GM23338 (cell line): ENCODE measurements at regions not wholly inside any gene's neighbourhood (a gene's known extent, or its start where the extent isn't known, plus 50 kb on each side); places are given as distances from the start of the nearest gene placed in this dataset.
A peak's percentile ranks its signal among the peaks of the same experiment; 100 is the strongest.

Experiments used
- ATAC-seq: fragments of 200-7000 bp; cut with Tn5 transposase; 3 replicates; pipeline ENCODE4 v1.9.1; 2020
- DNase-seq: peaks from one replicate; pipeline ENCODE4 v3.0.0-alpha.2; 2015; ENCODE audit warnings: low spot score
- H2AFZ ChIP-seq: fragments of 200-600 bp; sonication (generic); 2 replicates; pipeline ENCODE4 v1.8.0; 2016; ENCODE audit warnings: antibody characterized with exemption, mild to moderate bottlenecking, moderate library complexity
- H3F3A ChIP-seq: fragments of 200-600 bp; sonication (generic); replicated peaks from 2 replicates; pipeline ENCODE4 v1.8.0; 2017; ENCODE audit warnings: antibody characterized with exemption, mixed run types, low read depth
- H3K27ac ChIP-seq: fragments of 200-600 bp; sonication (generic); 2 replicates; pipeline ENCODE4 v1.6.1; 2016; ENCODE audit warnings: low read depth
- H3K27me3 ChIP-seq: fragments of 200-600 bp; sonication (generic); 2 replicates; pipeline ENCODE4 v1.8.0; 2016; ENCODE audit warnings: mild to moderate bottlenecking, mixed run types, moderate library complexity; ENCODE audit not compliant: insufficient read depth
- H3K36me3 ChIP-seq: fragments of 200-600 bp; sonication (generic); 2 replicates; pipeline ENCODE4 v1.8.0; 2016; ENCODE audit warnings: mild to moderate bottlenecking; ENCODE audit not compliant: insufficient read depth
- H3K4me1 ChIP-seq: fragments of 200-600 bp; sonication (generic); 2 replicates; pipeline ENCODE4 v1.8.0; 2016; ENCODE audit warnings: mild to moderate bottlenecking, moderate library complexity; ENCODE audit not compliant: insufficient read depth
- H3K4me2 ChIP-seq: fragments of 200-600 bp; sonication (generic); 2 replicates; pipeline ENCODE4 v1.7.1; 2017; ENCODE audit warnings: mixed run types
- H3K4me3 ChIP-seq: fragments of 200-600 bp; sonication (generic); 2 replicates; pipeline ENCODE4 v1.6.1; 2016; ENCODE audit warnings: mixed run types
- H3K79me2 ChIP-seq: fragments of 200-600 bp; sonication (generic); replicated peaks from 2 replicates; pipeline ENCODE4 v1.8.0; 2017; ENCODE audit warnings: mild to moderate bottlenecking; ENCODE audit not compliant: insufficient read depth
- H3K9me2 ChIP-seq: fragments of 200-600 bp; sonication (generic); 2 replicates; pipeline ENCODE4 v1.8.0; 2017; ENCODE audit not compliant: insufficient read depth
- H4K20me1 ChIP-seq: fragments of 200-600 bp; sonication (generic); replicated peaks from 2 replicates; pipeline ENCODE4 v1.8.0; 2017; ENCODE audit warnings: mild to moderate bottlenecking; ENCODE audit not compliant: insufficient read depth
- H3K27ac Mint-ChIP-seq: 2 replicates; pipeline ENCODE4 v1.8.0; 2020; ENCODE audit warnings: inconsistent platforms, mild to moderate bottlenecking, moderate library complexity, mixed read lengths
- H3K27me3 Mint-ChIP-seq: 3 replicates; pipeline ENCODE4 v1.8.0; 2022; ENCODE audit warnings: low read depth, mild to moderate bottlenecking, moderate library complexity, mixed read lengths, inconsistent platforms; ENCODE audit not compliant: insufficient read depth, poor library complexity
- H3K36me3 Mint-ChIP-seq: 3 replicates; pipeline ENCODE4 v1.8.0; 2021; ENCODE audit warnings: low read depth, mild to moderate bottlenecking, inconsistent platforms, moderate library complexity, mixed read lengths
- H3K4me1 Mint-ChIP-seq: 3 replicates; pipeline ENCODE4 v1.8.0; 2020; ENCODE audit warnings: mild to moderate bottlenecking, inconsistent platforms, mixed read lengths
- H3K4me3 Mint-ChIP-seq: 3 replicates; pipeline ENCODE4 v1.8.0; 2021; ENCODE audit warnings: moderate library complexity, mild to moderate bottlenecking, inconsistent platforms, mixed read lengths
- H3K9me3 Mint-ChIP-seq: 3 replicates; pipeline ENCODE4 v1.8.0; 2020; ENCODE audit warnings: moderate library complexity, mild to moderate bottlenecking, inconsistent platforms, mixed read lengths
- CREB1 ChIP-seq: fragments of 250-450 bp; sonication (Bioruptor Pico); IDR thresholded peaks from 2 replicates; pipeline ENCODE4 v1.5.0; 2020; ENCODE audit warnings: low read depth, mild to moderate bottlenecking, moderate library complexity
- EZH2phosphoT487 ChIP-seq: fragments of 200-600 bp; sonication (generic); IDR thresholded peaks from one replicate; pipeline ENCODE4 v1.8.1; 2018; ENCODE audit warnings: antibody characterized with exemption; ENCODE audit not compliant: unreplicated experiment
- JUNB ChIP-seq: IDR thresholded peaks from one replicate; pipeline ENCODE4 v1.6.1; 2016; ENCODE audit warnings: antibody characterized with exemption; ENCODE audit not compliant: unreplicated experiment
- NANOG ChIP-seq: IDR thresholded peaks from 2 replicates; pipeline ENCODE4 v1.6.1; 2016; ENCODE audit warnings: antibody characterized with exemption, borderline replicate concordance
- STAT1 ChIP-seq: IDR thresholded peaks from one replicate; pipeline ENCODE4 v1.6.1; 2016; ENCODE audit warnings: antibody characterized with exemption; ENCODE audit not compliant: unreplicated experiment
- ZNF114 ChIP-seq: fragments of 250-450 bp; sonication (Bioruptor Pico); IDR thresholded peaks from 2 replicates; pipeline ENCODE4 v1.5.0; 2020; ENCODE audit warnings: mild to moderate bottlenecking, moderate library complexity
- ZNF331 ChIP-seq: fragments of 250-450 bp; sonication (Bioruptor Pico); IDR thresholded peaks from 2 replicates; pipeline ENCODE4 v1.5.0; 2020; ENCODE audit warnings: low read depth, mild to moderate bottlenecking, moderate library complexity
- TF ChIP-seq, protein P1 (sequence below): IDR thresholded peaks from one replicate; pipeline ENCODE4 v1.6.1; 2018; ENCODE audit warnings: antibody characterized with exemption; ENCODE audit not compliant: unreplicated experiment
- TF ChIP-seq, protein P2 (sequence below), 2 experiments: fragments of 200-600 bp in 1 of 2; sonication (generic) in 1 of 2; conservative IDR thresholded peaks; 2 replicates each; pipeline versions ENCODE4 v1.5.1 to v1.6.1; 2016 to 2017; ENCODE audit warnings: antibody characterized with exemption in 2 of 2, low read depth in 2 of 2, mild to moderate bottlenecking in 2 of 2, moderate library complexity in 1 of 2
- TF ChIP-seq, protein P3 (sequence below): IDR thresholded peaks from 2 replicates; pipeline ENCODE4 v1.6.1; 2016; ENCODE audit warnings: antibody characterized with exemption
- TF ChIP-seq, protein P4 (sequence below): fragments of 250-450 bp; sonication (Bioruptor Pico); IDR thresholded peaks from 2 replicates; pipeline ENCODE4 v1.5.0; 2020; ENCODE audit warnings: mild to moderate bottlenecking, moderate library complexity

DNA sequence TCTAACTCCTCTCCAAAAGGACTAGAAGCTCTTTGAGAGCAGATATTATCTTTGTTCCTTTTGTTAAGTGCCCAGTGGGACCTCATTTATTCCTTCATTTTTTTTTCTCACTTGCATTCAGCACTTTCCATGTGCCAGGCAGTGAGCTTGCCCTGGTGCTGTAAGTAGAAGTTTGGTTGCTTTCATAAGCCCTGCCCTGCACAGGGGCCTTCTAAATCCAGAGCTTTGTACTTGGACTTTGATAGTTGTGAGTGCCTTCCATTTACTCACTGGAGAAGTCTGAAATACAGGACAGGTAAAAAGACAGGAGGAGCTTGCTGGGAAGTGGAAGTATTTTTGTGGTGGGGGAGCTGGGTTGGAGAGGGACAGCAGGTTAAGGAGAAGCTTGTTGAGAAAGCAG lies 56.7 kb upstream of the PTCSC3 start (continued):
- TF ChIP-seq, protein P1, sequence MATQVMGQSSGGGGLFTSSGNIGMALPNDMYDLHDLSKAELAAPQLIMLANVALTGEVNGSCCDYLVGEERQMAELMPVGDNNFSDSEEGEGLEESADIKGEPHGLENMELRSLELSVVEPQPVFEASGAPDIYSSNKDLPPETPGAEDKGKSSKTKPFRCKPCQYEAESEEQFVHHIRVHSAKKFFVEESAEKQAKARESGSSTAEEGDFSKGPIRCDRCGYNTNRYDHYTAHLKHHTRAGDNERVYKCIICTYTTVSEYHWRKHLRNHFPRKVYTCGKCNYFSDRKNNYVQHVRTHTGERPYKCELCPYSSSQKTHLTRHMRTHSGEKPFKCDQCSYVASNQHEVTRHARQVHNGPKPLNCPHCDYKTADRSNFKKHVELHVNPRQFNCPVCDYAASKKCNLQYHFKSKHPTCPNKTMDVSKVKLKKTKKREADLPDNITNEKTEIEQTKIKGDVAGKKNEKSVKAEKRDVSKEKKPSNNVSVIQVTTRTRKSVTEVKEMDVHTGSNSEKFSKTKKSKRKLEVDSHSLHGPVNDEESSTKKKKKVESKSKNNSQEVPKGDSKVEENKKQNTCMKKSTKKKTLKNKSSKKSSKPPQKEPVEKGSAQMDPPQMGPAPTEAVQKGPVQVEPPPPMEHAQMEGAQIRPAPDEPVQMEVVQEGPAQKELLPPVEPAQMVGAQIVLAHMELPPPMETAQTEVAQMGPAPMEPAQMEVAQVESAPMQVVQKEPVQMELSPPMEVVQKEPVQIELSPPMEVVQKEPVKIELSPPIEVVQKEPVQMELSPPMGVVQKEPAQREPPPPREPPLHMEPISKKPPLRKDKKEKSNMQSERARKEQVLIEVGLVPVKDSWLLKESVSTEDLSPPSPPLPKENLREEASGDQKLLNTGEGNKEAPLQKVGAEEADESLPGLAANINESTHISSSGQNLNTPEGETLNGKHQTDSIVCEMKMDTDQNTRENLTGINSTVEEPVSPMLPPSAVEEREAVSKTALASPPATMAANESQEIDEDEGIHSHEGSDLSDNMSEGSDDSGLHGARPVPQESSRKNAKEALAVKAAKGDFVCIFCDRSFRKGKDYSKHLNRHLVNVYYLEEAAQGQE = no peak
- TF ChIP-seq, protein P2, sequence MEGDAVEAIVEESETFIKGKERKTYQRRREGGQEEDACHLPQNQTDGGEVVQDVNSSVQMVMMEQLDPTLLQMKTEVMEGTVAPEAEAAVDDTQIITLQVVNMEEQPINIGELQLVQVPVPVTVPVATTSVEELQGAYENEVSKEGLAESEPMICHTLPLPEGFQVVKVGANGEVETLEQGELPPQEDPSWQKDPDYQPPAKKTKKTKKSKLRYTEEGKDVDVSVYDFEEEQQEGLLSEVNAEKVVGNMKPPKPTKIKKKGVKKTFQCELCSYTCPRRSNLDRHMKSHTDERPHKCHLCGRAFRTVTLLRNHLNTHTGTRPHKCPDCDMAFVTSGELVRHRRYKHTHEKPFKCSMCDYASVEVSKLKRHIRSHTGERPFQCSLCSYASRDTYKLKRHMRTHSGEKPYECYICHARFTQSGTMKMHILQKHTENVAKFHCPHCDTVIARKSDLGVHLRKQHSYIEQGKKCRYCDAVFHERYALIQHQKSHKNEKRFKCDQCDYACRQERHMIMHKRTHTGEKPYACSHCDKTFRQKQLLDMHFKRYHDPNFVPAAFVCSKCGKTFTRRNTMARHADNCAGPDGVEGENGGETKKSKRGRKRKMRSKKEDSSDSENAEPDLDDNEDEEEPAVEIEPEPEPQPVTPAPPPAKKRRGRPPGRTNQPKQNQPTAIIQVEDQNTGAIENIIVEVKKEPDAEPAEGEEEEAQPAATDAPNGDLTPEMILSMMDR (conservative IDR thresholded peaks at IDR 0.05; ENCODE audit: low read depth in 2 of 2) = no peak
- TF ChIP-seq NANOG (no peak), STAT1 (no peak), CREB1 (CRISPR knock-in tag) (no peak), JUNB (no peak), ZNF114 (no peak), EZH2phosphoT487 (no peak)
- TF ChIP-seq, protein P3, sequence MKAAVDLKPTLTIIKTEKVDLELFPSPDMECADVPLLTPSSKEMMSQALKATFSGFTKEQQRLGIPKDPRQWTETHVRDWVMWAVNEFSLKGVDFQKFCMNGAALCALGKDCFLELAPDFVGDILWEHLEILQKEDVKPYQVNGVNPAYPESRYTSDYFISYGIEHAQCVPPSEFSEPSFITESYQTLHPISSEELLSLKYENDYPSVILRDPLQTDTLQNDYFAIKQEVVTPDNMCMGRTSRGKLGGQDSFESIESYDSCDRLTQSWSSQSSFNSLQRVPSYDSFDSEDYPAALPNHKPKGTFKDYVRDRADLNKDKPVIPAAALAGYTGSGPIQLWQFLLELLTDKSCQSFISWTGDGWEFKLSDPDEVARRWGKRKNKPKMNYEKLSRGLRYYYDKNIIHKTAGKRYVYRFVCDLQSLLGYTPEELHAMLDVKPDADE = no peak

DNA sequence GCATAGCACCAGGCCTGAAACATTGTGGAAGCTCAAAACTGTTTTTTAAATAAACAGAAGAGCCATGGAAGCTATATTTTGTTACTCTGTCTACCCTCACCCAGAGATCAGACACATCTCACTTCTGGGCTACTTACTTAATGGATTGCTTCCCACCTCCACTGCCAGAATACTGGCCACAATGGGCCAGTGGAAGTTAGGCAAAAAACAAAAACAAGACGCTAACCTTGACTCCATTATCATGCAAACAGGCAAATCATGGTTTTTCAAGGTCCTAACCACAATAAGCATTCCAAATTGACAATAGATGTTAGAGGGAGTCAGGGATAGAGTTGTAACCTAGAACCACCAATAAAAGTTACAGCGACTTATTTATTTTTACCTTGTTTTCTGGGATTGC lies 52.7 kb upstream of the PTCSC3 start:
- H3K27ac Mint-ChIP-seq = no peak overlapping the region
- H3K9me2 ChIP-seq = peaks cover 12% of the 10 kb centered on the region; the same call in 1 of the 2 replicates
- no peak overlapping the region for H3K4me3 Mint-ChIP-seq
- no peaks in the 10 kb centered on the region for H3F3A ChIP-seq
- no peaks in the 10 kb centered on the region for H3K9me3 Mint-ChIP-seq
- 0 out of 2 replicates have a peak overlapping the region, but pooled peaks have one; percentile 38 for H3K4me2 ChIP-seq
- no peaks in the 10 kb centered on the region for H3K36me3 Mint-ChIP-seq
- H3K27me3 Mint-ChIP-seq = no peaks in the 10 kb centered on the region
- H3K4me1 ChIP-seq = no peaks in the 10 kb centered on the region
- H4K20me1 ChIP-seq = no peaks in the 10 kb centered on the region
- no peak overlapping the region for H2AFZ ChIP-seq
- no peaks in the 10 kb centered on the region for H3K36me3 ChIP-seq
- H3K27me3 ChIP-seq = no peaks in the 10 kb centered on the region
- DNase-seq = peak; percentile 40
- peak; percentile 60 for ATAC-seq
- no peak overlapping the region for H3K4me3 ChIP-seq
- H3K79me2 ChIP-seq = no peaks in the 10 kb centered on the region
- H3K27ac ChIP-seq = no peak overlapping the region
- peaks cover 13% of the 10 kb centered on the region for H3K4me1 Mint-ChIP-seq
- TF ChIP-seq ZNF331 (CRISPR knock-in tag) (no peak), ZNF114 (no peak)
- TF ChIP-seq, protein P4, sequence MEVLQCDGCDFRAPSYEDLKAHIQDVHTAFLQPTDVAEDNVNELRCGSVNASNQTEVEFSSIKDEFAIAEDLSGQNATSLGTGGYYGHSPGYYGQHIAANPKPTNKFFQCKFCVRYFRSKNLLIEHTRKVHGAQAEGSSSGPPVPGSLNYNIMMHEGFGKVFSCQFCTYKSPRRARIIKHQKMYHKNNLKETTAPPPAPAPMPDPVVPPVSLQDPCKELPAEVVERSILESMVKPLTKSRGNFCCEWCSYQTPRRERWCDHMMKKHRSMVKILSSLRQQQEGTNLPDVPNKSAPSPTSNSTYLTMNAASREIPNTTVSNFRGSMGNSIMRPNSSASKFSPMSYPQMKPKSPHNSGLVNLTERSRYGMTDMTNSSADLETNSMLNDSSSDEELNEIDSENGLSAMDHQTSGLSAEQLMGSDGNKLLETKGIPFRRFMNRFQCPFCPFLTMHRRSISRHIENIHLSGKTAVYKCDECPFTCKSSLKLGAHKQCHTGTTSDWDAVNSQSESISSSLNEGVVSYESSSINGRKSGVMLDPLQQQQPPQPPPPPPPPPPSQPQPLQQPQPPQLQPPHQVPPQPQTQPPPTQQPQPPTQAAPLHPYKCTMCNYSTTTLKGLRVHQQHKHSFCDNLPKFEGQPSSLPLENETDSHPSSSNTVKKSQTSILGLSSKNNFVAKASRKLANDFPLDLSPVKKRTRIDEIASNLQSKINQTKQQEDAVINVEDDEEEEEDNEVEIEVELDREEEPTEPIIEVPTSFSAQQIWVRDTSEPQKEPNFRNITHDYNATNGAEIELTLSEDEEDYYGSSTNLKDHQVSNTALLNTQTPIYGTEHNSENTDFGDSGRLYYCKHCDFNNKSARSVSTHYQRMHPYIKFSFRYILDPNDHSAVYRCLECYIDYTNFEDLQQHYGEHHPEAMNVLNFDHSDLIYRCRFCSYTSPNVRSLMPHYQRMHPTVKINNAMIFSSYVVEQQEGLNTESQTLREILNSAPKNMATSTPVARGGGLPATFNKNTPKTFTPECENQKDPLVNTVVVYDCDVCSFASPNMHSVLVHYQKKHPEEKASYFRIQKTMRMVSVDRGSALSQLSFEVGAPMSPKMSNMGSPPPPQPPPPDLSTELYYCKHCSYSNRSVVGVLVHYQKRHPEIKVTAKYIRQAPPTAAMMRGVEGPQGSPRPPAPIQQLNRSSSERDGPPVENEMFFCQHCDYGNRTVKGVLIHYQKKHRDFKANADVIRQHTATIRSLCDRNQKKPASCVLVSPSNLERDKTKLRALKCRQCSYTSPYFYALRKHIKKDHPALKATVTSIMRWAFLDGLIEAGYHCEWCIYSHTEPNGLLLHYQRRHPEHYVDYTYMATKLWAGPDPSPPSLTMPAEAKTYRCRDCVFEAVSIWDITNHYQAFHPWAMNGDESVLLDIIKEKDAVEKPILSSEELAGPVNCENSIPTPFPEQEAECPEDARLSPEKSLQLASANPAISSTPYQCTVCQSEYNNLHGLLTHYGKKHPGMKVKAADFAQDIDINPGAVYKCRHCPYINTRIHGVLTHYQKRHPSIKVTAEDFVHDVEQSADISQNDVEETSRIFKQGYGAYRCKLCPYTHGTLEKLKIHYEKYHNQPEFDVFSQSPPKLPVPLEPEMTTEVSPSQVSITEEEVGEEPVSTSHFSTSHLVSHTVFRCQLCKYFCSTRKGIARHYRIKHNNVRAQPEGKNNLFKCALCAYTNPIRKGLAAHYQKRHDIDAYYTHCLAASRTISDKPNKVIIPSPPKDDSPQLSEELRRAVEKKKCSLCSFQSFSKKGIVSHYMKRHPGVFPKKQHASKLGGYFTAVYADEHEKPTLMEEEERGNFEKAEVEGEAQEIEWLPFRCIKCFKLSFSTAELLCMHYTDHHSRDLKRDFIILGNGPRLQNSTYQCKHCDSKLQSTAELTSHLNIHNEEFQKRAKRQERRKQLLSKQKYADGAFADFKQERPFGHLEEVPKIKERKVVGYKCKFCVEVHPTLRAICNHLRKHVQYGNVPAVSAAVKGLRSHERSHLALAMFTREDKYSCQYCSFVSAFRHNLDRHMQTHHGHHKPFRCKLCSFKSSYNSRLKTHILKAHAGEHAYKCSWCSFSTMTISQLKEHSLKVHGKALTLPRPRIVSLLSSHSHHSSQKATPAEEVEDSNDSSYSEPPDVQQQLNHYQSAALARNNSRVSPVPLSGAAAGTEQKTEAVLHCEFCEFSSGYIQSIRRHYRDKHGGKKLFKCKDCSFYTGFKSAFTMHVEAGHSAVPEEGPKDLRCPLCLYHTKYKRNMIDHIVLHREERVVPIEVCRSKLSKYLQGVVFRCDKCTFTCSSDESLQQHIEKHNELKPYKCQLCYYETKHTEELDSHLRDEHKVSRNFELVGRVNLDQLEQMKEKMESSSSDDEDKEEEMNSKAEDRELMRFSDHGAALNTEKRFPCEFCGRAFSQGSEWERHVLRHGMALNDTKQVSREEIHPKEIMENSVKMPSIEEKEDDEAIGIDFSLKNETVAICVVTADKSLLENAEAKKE = peak; percentile 59
- TF ChIP-seq, protein P3 = no peak
